ENCODE measurements at regions not wholly inside any gene's neighbourhood (a gene's known extent, or its start where the extent isn't known, plus 50 kb on each side); places are given as distances from the start of the nearest gene placed in this dataset.

- TF ChIP-seq CTCF (conservative IDR thresholded peaks at IDR 0.05; ENCODE audit: low read depth, low read length) (no peak), EZH2 (IDR thresholded peaks at IDR 0.05; ENCODE audit: borderline replicate concordance, low read depth, low read length, poor library complexity, severe bottlenecking) (no peak)
Measured at GRCh38 chr15:29518442-29518841, 248.8 kb upstream of the NSMCE3 start.

Data from A673 (cell line).